Esophagus (tissue), 2 donors: ENCODE measurements at regions not wholly inside any gene's neighbourhood (a gene's known extent, or its start where the extent isn't known, plus 50 kb on each side); places are given as distances from the start of the nearest gene placed in this dataset.

Experiments used
- H3K27ac ChIP-seq, 2 donors: one replicate each; pipeline ENCODE4 v1.5.1; 2013; ENCODE audit warnings: low read depth in 2 of 2, mild to moderate bottlenecking in 2 of 2, inconsistent platforms in 1 of 2, low read length in 1 of 2, moderate library complexity in 1 of 2
- H3K27me3 ChIP-seq, 2 donors: one replicate each; pipeline ENCODE4 v1.6.1; 2013; ENCODE audit warnings: low read length in 2 of 2, control low read depth in 1 of 2, mild to moderate bottlenecking in 1 of 2; ENCODE audit not compliant: insufficient read depth in 2 of 2, control insufficient read depth in 1 of 2
- H3K36me3 ChIP-seq, 2 donors: one replicate each; pipeline ENCODE4 v1.6.1; 2013; ENCODE audit warnings: low read length in 1 of 2; ENCODE audit not compliant: control insufficient read depth in 2 of 2, insufficient read depth in 2 of 2
- H3K4me1 ChIP-seq, 2 donors: one replicate each; pipeline ENCODE4 v1.6.1; 2013; ENCODE audit warnings: low read length in 1 of 2; ENCODE audit not compliant: control insufficient read depth in 2 of 2, insufficient read depth in 2 of 2
- H3K4me3 ChIP-seq, 2 donors: one replicate each; pipeline ENCODE4 v1.5.1; 2013; ENCODE audit warnings: low read length in 2 of 2, mild to moderate bottlenecking in 2 of 2, low read depth in 1 of 2, moderate library complexity in 1 of 2
- H3K9me3 ChIP-seq, 2 donors: one replicate each; pipeline ENCODE4 v1.6.1; 2013; ENCODE audit warnings: mild to moderate bottlenecking in 2 of 2, low read depth in 1 of 2, low read length in 1 of 2, moderate library complexity in 1 of 2; ENCODE audit not compliant: control insufficient read depth in 2 of 2, insufficient read depth in 1 of 2
- WGBS, 2 donors: extraction: QIAGEN DNeasy Blood & Tissue Kit; methylation state at CpG; one replicate each; pipeline ENCODE4 v1.1.7; 2013; 5-methylcytosine and 5-hydroxymethylcytosine counted together
- donor health status: healthy with polysubstance abuse.
- donor health status: Bipolar disorder and iron deficiency.

DNA sequence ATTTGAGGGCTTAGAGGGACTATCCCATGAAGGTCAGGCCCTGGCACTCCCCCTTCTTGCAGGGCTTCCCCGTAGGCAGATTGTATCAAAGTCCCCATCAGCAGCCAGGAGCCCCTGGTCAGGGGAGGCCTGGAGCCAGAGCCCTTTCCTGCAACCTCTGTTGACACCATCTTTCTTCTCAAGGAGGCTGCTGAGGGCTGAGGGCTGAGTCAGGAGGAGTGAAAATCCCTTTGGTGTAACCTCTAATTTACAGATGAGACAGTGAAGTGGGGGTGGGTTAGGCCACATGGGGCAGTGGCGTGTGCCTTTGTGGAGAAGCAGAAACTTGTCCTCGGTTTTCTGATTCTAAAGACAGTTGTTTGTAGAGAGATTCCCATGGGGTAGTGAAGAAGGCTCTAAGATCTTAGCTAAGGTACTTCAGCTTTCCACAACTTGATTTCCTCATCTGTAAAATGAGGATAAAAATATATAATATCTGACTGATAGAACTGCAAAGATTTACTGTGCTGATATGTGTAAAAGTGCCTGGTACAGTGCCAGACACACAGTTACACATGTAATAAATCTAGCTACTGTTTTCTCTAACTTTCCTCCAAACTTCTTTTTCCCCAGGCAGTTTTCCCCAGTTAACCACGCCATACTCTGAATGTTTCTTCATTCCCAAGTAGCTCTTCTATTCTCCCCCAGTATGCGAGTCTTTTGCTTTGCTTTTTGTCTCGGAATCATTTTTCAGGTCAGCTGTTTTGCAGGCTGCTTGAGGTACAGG, 249.4 kb upstream of the TPM1 start:
- WGBS, 2 donors, result 82 to 83% methylated on average over 6 of the region's 6 CpGs
- Histone ChIP-seq H3K36me3 (no peaks in the 10 kb centered on the region), H3K4me1 (peaks cover 0 to 3% of the 10 kb centered on the region in 2 donors), H3K9me3 (peaks cover 0 to 3% of the 10 kb centered on the region in 2 donors), H3K27ac (no peak overlapping the region), H3K4me3 (no peak overlapping the region), H3K27me3 (no peaks in the 10 kb centered on the region)

- Histone ChIP-seq H3K4me3 (no peak overlapping the region), H3K9me3 (peaks cover 0 to 3% of the 10 kb centered on the region in 2 donors), H3K27me3 (no peaks in the 10 kb centered on the region), H3K36me3 (no peaks in the 10 kb centered on the region), H3K27ac (no peak overlapping the region), H3K4me1 (peaks cover 0 to 3% of the 10 kb centered on the region in 2 donors)
- 71 to 74% methylated on average over 5 of the region's 5 CpGs for WGBS, 2 donors
Measured at GRCh38 chr15:62793752-62794144, 248.8 kb upstream of the TPM1 start.

- H3K27ac ChIP-seq, result no peak overlapping the region
- 77 to 81% methylated on average over 13 of the region's 13 CpGs for WGBS, 2 donors
- H3K36me3 ChIP-seq, result no peaks in the 10 kb centered on the region
- H3K9me3 ChIP-seq, result peaks cover 0 to 3% of the 10 kb centered on the region in 2 donors
- H3K27me3 ChIP-seq, result no peaks in the 10 kb centered on the region
- peaks cover 0 to 3% of the 10 kb centered on the region in 2 donors for H3K4me1 ChIP-seq
- no peak overlapping the region for H3K4me3 ChIP-seq
Measured at GRCh38 chr15:62795171-62795570, 247.4 kb upstream of the TPM1 start.

- H3K9me3 ChIP-seq, result peaks cover 0 to 3% of the 10 kb centered on the region in 2 donors
- no peaks in the 10 kb centered on the region for H3K36me3 ChIP-seq
- 91 to 94% methylated on average over 20 of the region's 20 CpGs for WGBS, 2 donors
Measured at GRCh38 chr15:62795700-62796695, 246.5 kb upstream of the TPM1 start.

DNA sequence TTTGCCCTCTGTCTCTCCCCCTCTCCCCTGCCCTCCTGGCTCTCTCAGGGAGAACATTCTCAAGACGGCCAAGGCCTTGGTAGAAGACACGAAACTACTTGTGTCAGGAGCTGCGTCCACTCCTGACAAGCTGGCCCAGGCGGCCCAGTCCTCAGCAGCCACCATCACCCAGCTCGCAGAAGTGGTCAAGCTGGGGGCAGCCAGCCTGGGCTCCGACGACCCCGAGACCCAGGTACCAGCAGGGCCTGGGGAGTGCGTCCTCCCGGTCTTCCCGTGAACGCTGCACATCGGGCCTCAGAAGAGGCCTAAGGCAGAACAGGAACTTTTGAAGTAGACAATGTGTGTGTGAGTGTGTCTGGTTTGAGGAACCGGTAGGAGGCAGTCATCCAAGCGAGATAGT, 245.4 kb upstream of the TPM1 start:
- Histone ChIP-seq H3K27me3 (no peaks in the 10 kb centered on the region), H3K4me3 (no peak overlapping the region), H3K36me3 (no peaks in the 10 kb centered on the region), H3K4me1 (peaks cover 0 to 3% of the 10 kb centered on the region in 2 donors), H3K27ac (no peak overlapping the region), H3K9me3 (peaks cover 0 to 3% of the 10 kb centered on the region in 2 donors)
- 94 to 96% methylated on average over 15 of the region's 15 CpGs for WGBS, 2 donors

More at GRCh38 chr15:62795700-62796695, 246.5 kb upstream of the TPM1 start:
- no peaks in the 10 kb centered on the region for H3K27me3 ChIP-seq
- peaks cover 0 to 3% of the 10 kb centered on the region in 2 donors for H3K4me1 ChIP-seq
- H3K27ac ChIP-seq, result no peak overlapping the region
- no peak overlapping the region for H3K4me3 ChIP-seq

GRCh38 chr15:62798536-62798935, 244.0 kb upstream of the TPM1 start:
- Histone ChIP-seq H3K4me3 (no peak overlapping the region), H3K4me1 (peaks cover 0 to 3% of the 10 kb centered on the region in 2 donors), H3K36me3 (no peaks in the 10 kb centered on the region), H3K27me3 (no peaks in the 10 kb centered on the region), H3K9me3 (peaks cover 0 to 3% of the 10 kb centered on the region in 2 donors), H3K27ac (no peak overlapping the region)
- WGBS, 2 donors, result 87 to 89% methylated on average over 5 of the region's 5 CpGs

DNA sequence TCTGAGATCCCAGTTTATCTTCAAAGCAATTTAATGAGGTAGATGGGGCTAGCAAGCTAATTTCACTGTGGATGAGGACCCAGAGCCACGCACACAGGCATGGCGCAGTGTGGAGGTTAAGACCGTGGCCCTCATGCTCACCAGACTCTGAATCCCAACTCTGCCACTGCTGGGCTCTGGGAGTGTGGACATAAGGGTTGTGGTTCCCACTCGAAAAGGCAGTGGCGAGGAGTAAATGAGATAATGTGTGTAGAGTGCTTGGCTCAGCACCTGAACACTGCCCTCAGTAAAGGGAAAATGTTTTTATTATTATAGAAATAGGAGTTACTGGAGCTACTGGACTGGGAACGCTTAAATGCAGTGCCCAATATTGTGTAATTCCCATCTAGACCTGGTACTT, 243.5 kb upstream of the TPM1 start:
- Histone ChIP-seq H3K27me3 (no peaks in the 10 kb centered on the region), H3K27ac (no peak overlapping the region), H3K4me3 (no peak overlapping the region), H3K9me3 (peaks cover 0 to 3% of the 10 kb centered on the region in 2 donors), H3K36me3 (no peaks in the 10 kb centered on the region), H3K4me1 (peaks cover 0 to 3% of the 10 kb centered on the region in 2 donors)
- 92 to 93% methylated on average over 6 of the region's 6 CpGs for WGBS, 2 donors

GRCh38 chr15:62799919-62800318, 242.6 kb upstream of the TPM1 start:
- 40 to 53% methylated on average over 3 of the region's 3 CpGs for WGBS, 2 donors
- Histone ChIP-seq H3K9me3 (peaks cover 0 to 3% of the 10 kb centered on the region in 2 donors), H3K27ac (no peak overlapping the region), H3K27me3 (no peaks in the 10 kb centered on the region), H3K4me3 (no peak overlapping the region), H3K4me1 (peaks cover 0 to 3% of the 10 kb centered on the region in 2 donors), H3K36me3 (no peaks in the 10 kb centered on the region)

DNA sequence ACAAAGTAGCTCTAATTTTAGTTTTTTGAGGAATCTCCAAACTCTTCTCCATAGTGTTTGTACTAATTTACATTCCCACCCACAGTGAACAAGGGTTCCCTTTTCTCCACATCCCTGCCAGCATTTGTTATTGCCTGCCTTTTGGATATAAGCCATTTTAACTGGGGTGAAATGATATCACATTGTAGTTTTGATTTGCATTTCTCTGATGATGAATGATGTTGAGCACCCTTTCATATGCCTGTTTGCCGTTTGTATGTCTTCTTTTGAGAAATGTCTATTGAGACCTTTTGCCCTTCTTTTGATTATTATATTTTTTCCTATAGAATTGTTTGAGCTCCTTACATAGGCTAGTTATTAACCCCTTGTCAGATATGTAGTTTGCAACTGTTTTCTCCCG, 239.9 kb upstream of the TPM1 start:
- Histone ChIP-seq H3K27me3 (no peaks in the 10 kb centered on the region), H3K4me3 (no peak overlapping the region), H3K36me3 (no peaks in the 10 kb centered on the region), H3K9me3 (peaks cover 0 to 1% of the 10 kb centered on the region in 2 donors), H3K27ac (no peak overlapping the region), H3K4me1 (no peaks in the 10 kb centered on the region)
- 69 to 80% methylated on average over 2 of the region's 2 CpGs for WGBS, 2 donors
